GM04504 (cell line): ENCODE measurements at regions not wholly inside any gene's neighbourhood (a gene's known extent, or its start where the extent isn't known, plus 50 kb on each side); places are given as distances from the start of the nearest gene placed in this dataset.

ENCODE experiments used
- DNase-seq: peaks from one replicate; pipeline ENCODE4 v3.0.0-alpha.2; 2012; ENCODE audit warnings: low read depth

DNA sequence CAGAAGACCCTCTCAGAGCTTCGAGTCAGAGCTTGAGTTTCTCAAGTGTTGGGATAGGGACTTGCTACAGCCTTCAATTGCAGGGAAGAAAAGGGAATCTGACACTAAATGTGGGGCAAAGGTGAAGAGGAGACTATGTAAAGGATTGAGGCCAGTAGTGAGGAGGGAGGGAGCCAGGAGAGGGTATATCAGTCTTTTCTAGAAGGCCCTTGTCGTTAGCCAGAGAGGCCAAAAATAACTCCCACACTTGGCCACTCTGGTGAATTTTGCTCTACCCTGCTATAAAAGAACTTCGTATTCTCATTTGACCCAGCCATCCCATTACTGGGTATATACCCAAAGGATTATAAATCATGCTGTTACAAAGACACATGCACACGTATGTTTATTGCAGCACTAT lies 162.0 kb downstream of the MDFIC start:
- DNase-seq = no peak

DNA sequence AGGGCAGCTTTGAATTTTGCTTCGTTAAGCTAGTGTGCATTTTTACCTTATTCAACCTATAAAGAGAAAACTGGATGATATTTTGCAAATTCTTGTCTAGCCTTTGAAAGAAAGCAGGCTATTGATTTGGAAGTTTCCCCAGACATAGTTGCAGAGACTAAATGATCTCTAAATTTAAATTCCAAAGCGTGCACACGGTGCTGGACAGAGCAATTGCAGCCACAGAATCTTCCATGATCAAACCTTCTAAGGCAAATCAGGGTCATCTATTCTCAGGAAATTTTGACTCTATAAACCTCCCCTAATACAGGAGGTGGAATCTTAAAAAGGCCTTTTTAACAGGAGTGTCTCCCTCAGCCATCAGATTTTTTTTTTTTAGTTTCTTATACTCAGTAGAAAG lies 159.9 kb downstream of the MDFIC start:
- DNase-seq = no peak

DNA sequence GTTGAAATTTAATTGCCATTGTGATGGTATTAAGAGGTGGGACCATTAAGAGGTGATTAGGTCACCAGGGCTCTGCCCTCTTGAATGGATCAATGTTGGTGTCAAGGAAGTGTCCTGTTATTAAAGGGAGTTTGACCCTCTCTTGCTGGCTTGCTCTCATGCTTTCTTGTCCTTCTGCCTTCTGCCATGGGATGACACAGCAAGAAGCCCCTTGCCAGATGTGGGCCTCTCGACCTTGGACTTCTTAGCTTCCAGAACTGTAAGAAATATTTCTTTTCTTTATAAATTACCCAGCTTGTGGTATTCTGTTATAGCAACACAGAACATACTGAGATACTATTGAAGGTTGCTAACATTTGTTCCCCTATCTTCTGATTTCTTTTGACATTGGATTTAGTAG lies 157.0 kb downstream of the MDFIC start:
- no peak for DNase-seq

DNA sequence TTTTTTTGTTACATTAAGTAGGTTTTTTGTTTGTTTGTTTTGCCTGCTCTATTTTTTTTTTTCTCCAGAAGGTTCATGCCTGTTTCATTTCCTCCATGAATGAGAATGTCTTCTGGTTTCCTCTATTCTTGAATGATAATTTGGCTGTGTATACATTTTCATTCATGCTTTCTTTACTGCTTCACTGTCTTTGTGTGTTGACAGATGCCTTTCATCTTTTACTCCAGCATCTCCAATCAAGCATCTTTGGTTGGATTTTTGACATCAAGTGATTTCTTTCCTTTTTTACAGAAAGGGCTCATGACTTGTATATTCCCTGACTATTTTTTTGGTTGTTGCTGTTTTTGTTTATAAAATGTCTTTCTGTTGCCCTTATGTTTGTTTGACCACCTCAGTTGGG lies 156.5 kb downstream of the MDFIC start:
- DNase-seq = no peak

DNA sequence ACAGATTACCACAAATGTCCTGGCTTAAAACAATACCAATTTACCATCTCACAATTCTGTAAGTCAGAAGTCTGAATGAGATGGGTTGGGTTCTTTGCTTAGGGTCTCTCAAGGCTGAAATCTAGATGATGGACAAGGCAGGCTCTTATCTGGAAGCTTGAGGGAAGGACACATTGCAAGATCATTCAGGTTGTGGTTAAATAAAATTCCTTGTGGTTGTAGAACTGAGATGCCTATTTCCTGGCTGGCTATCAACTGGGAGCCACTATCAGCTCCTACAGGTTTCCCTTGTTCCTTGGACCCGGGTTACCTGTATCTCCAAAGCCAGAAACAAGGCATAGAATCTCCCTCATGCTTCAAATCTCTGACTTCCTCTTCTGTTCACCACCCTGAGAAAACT lies 148.4 kb downstream of the MDFIC start:
- DNase-seq = no peak
